Smooth muscle cell (in vitro differentiated cells): ENCODE measurements at regions not wholly inside any gene's neighbourhood (a gene's known extent, or its start where the extent isn't known, plus 50 kb on each side); places are given as distances from the start of the nearest gene placed in this dataset.

ENCODE experiments used
- DNase-seq: peaks from one replicate; lab custom pipeline; 2025; ENCODE audit not compliant: unreplicated experiment; lab: John Stamatoyannopoulos, UW
- H2AFZ ChIP-seq: fragments of 200-600 bp; sonication (generic); 2 replicates; pipeline ENCODE4 v1.6.0; 2016; ENCODE audit warnings: antibody characterized with exemption, low read depth, mild to moderate bottlenecking
- H3F3A ChIP-seq: fragments of 200-600 bp; sonication (generic); 2 replicates; pipeline ENCODE4 v1.6.0; 2017; ENCODE audit warnings: antibody characterized with exemption, low read depth
- H3K27ac ChIP-seq: fragments of 200-600 bp; sonication (generic); 2 replicates; pipeline ENCODE4 v1.5.1; 2016; ENCODE audit warnings: low read depth, mild to moderate bottlenecking
- H3K27me3 ChIP-seq: fragments of 200-600 bp; sonication (generic); 2 replicates; pipeline ENCODE4 v1.6.1; 2016; ENCODE audit warnings: low read depth, mild to moderate bottlenecking
- H3K36me3 ChIP-seq: fragments of 200-600 bp; sonication (generic); 2 replicates; pipeline ENCODE4 v1.5.1; 2016; ENCODE audit warnings: low read depth
- H3K4me1 ChIP-seq: fragments of 200-600 bp; sonication (generic); 2 replicates; pipeline ENCODE4 v1.5.1; 2016; ENCODE audit warnings: low read depth
- H3K4me2 ChIP-seq: fragments of 200-600 bp; sonication (generic); 2 replicates; pipeline ENCODE4 v1.6.0; 2016; ENCODE audit warnings: mild to moderate bottlenecking
- H3K4me3 ChIP-seq: fragments of 200-600 bp; sonication (generic); 2 replicates; pipeline ENCODE4 v1.5.1; 2016; ENCODE audit warnings: mild to moderate bottlenecking
- H3K79me2 ChIP-seq: fragments of 200-600 bp; sonication (generic); 2 replicates; pipeline ENCODE4 v1.6.0; 2016; ENCODE audit warnings: low read depth, mild to moderate bottlenecking
- H3K9ac ChIP-seq: fragments of 200-600 bp; sonication (generic); 2 replicates; pipeline ENCODE4 v1.6.0; 2016; ENCODE audit warnings: low read depth
- H3K9me3 ChIP-seq: fragments of 200-600 bp; sonication (generic); replicated peaks from 2 replicates; pipeline ENCODE4 v1.5.1; 2016; ENCODE audit warnings: low read depth
- H4K20me1 ChIP-seq: fragments of 200-600 bp; sonication (generic); 2 replicates; pipeline ENCODE4 v1.6.0; 2016; ENCODE audit warnings: low read depth
- WGBS: methylation state at CpG from one replicate; pipeline ENCODE4 v1.1.7; 2016; ENCODE audit warnings: low lambda C conversion rate; 5-methylcytosine and 5-hydroxymethylcytosine counted together
- TF ChIP-seq, protein P1 (sequence below): fragments of 200-600 bp; sonication (generic); IDR thresholded peaks from 2 replicates; pipeline ENCODE4 v1.5.1; 2017; ENCODE audit warnings: borderline replicate concordance, mild to moderate bottlenecking, antibody characterized with exemption; ENCODE audit not compliant: insufficient read depth, poor library complexity, severe bottlenecking

DNA sequence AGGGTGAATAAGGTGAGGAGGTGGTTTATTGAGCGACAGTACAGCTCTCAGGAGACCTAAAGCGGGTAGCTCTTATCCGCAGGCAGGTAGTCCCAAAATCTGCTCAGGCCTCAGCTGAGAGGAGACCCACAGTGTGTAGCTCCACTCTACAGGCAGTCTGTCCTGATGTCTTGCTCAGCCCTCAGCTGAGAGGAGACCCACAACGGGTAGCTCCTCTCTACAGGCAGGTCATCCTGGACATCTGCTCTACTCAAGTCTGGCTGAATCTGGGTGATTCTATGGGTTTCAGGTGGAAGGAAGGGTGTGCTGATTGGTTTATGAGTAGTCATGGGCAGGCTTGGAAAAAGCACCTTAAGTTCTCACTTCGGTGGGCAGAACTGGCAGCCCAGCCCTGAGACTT lies 55.6 kb upstream of the ABCB5 start:
- H3K4me1 ChIP-seq: peaks cover 7% of the 10 kb centered on the region
- 95% methylated on average over 5 of the region's 5 CpGs for WGBS
- no peaks in the 10 kb centered on the region for H3F3A ChIP-seq
- no peak for DNase-seq
- H3K79me2 ChIP-seq: no peaks in the 10 kb centered on the region
- TF ChIP-seq, protein P1, sequence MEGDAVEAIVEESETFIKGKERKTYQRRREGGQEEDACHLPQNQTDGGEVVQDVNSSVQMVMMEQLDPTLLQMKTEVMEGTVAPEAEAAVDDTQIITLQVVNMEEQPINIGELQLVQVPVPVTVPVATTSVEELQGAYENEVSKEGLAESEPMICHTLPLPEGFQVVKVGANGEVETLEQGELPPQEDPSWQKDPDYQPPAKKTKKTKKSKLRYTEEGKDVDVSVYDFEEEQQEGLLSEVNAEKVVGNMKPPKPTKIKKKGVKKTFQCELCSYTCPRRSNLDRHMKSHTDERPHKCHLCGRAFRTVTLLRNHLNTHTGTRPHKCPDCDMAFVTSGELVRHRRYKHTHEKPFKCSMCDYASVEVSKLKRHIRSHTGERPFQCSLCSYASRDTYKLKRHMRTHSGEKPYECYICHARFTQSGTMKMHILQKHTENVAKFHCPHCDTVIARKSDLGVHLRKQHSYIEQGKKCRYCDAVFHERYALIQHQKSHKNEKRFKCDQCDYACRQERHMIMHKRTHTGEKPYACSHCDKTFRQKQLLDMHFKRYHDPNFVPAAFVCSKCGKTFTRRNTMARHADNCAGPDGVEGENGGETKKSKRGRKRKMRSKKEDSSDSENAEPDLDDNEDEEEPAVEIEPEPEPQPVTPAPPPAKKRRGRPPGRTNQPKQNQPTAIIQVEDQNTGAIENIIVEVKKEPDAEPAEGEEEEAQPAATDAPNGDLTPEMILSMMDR: no peak
- H3K9ac ChIP-seq: no peak overlapping the region
- H2AFZ ChIP-seq: no peak overlapping the region
- H3K27ac ChIP-seq: no peak overlapping the region
- H3K4me3 ChIP-seq: no peak overlapping the region
- H3K36me3 ChIP-seq: no peaks in the 10 kb centered on the region
- no peaks in the 10 kb centered on the region for H4K20me1 ChIP-seq
- H3K4me2 ChIP-seq: no peak overlapping the region
- no peaks in the 10 kb centered on the region for H3K9me3 ChIP-seq
- H3K27me3 ChIP-seq: no peaks in the 10 kb centered on the region

DNA sequence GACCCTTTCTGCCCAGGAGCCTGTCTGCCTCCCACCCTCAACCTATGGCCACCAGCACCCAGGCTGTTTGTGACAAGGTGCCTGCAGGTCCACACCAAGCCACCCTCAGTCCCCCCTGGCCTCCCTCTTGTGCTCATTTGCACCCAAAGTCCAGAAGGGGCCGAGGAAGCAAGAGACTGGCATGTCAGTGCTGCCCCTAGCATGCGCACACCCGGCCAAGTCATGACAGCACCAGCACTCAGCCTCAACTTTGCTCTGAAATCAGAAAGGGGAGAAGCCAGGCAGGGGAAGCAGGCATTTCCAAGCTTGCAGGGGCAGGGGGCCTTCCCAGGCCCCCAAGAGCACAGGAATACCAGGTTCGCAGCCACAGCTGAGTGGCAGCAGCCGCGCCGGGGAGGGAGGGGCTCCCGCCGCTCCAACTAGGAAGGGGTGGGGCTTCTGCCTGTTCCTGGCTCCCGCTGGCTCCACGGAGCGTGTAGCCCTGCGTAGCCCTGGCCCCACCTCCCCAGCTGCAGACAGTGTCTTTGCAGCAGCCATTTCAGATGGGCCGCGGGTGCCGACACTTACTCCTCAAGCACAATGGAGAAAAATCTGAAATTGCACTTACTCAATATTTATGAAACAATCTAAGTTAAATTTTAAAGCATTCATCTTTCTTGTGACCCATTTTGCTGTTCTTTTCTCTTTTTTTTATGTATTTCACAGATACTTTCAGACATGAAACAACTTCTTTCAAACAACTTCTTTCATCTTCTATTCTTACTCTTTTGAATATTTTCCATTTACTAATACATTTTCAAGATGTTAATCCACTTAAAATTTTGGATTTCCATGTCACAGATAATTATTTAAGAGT lies 54.9 kb upstream of the ABCB5 start:
- Histone ChIP-seq H2AFZ (no peak overlapping the region), H3F3A (no peaks in the 10 kb centered on the region), H3K9me3 (no peaks in the 10 kb centered on the region), H3K79me2 (no peaks in the 10 kb centered on the region), H3K4me2 (no peak overlapping the region), H3K36me3 (no peaks in the 10 kb centered on the region), H3K4me1 (peaks cover 7% of the 10 kb centered on the region), H3K4me3 (no peak overlapping the region), H3K9ac (no peak overlapping the region), H3K27me3 (no peaks in the 10 kb centered on the region), H4K20me1 (no peaks in the 10 kb centered on the region), H3K27ac (no peak overlapping the region)
- TF ChIP-seq, protein P1: no peak
- WGBS: 91% methylated on average over 16 of the region's 16 CpGs
- no peak for DNase-seq

DNA sequence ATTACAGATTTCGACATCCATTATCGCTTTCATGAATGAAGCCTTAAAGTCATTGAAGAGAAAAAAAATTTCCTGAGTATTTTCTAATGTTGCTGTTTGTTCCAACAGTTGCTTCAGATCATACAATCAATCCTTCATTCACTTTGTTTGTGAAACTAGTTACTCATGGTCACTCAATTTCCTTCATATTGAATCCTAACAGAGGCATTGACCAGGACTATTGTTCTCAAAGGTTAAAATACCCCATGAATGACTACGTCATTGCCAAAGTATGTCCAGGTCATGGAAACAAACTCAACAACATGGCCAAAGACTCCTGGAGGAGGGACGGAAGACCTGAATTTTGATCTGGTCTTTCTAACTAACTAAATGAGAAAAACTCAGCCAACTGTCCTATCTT lies 54.0 kb upstream of the ABCB5 start:
- H4K20me1 ChIP-seq: no peaks in the 10 kb centered on the region
- H3K4me2 ChIP-seq: peak overlapping the region; percentile 60
- 82% methylated on average over 4 of the region's 4 CpGs for WGBS
- H3K36me3 ChIP-seq: no peaks in the 10 kb centered on the region
- TF ChIP-seq, protein P1: no peak
- no peak overlapping the region for H3K27ac ChIP-seq
- H2AFZ ChIP-seq: peak overlapping the region; percentile 54
- H3K4me3 ChIP-seq: no peak overlapping the region
- H3K4me1 ChIP-seq: peaks cover 7% of the 10 kb centered on the region
- no peak overlapping the region for H3K9ac ChIP-seq
- no peaks in the 10 kb centered on the region for H3K9me3 ChIP-seq
- no peaks in the 10 kb centered on the region for H3K27me3 ChIP-seq
- DNase-seq: no peak
- H3F3A ChIP-seq: no peaks in the 10 kb centered on the region
- no peaks in the 10 kb centered on the region for H3K79me2 ChIP-seq

DNA sequence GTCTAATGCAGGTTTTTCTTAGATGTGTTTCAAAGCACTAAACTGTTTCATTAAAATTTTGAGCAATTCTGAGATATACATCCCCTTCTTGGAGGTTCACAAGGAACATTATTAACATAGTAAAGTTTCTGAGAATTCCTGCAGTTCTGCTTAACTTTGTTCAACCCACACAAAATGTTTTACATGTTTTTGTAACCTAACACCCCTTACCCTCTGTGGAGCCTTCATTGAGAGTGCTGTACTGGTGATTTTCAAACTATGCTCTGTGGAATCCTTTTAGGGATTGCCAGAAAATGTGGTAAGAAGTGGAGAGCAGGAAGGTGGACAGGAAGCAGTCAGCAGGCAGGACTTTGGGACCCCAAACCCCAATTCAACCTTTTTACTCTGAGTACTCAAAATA lies 53.6 kb upstream of the ABCB5 start:
- peaks cover 7% of the 10 kb centered on the region for H3K4me1 ChIP-seq
- no peak for DNase-seq
- no peaks in the 10 kb centered on the region for H3K27me3 ChIP-seq
- TF ChIP-seq, protein P1: no peak
- no peak overlapping the region for H3K9ac ChIP-seq
- H3K79me2 ChIP-seq: no peaks in the 10 kb centered on the region
- H3K36me3 ChIP-seq: no peaks in the 10 kb centered on the region
- peak overlapping the region; percentile 60 for H3K4me2 ChIP-seq
- no peak overlapping the region for H3K4me3 ChIP-seq
- H3F3A ChIP-seq: no peaks in the 10 kb centered on the region
- H4K20me1 ChIP-seq: no peaks in the 10 kb centered on the region
- no peaks in the 10 kb centered on the region for H3K9me3 ChIP-seq
- H2AFZ ChIP-seq: no peak overlapping the region
- H3K27ac ChIP-seq: peak overlapping the region; percentile 13
